ENCODE measurements at regions not wholly inside any gene's neighbourhood (a gene's known extent, or its start where the extent isn't known, plus 50 kb on each side); places are given as distances from the start of the nearest gene placed in this dataset.

DNA sequence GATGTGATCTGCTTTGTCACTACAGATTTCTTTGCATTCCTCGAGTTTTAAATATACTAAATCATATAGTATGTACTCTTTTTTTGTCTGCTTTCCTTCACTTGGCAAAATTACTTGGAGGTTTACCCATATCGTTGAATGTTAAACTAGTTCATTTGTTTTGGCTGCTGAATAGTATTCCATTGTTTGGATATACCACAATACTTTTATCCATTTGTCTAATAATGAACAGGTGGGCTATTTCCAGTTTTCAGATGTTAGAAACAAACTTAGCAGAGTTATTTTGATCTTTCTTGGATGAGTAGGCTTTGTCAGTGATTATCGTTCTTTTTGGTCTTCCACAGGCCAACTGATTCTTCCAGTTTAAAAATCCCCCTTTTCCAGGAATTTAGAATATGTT, 154.0 kb upstream of the TGFBR2 start:
- TF ChIP-seq, protein P1, sequence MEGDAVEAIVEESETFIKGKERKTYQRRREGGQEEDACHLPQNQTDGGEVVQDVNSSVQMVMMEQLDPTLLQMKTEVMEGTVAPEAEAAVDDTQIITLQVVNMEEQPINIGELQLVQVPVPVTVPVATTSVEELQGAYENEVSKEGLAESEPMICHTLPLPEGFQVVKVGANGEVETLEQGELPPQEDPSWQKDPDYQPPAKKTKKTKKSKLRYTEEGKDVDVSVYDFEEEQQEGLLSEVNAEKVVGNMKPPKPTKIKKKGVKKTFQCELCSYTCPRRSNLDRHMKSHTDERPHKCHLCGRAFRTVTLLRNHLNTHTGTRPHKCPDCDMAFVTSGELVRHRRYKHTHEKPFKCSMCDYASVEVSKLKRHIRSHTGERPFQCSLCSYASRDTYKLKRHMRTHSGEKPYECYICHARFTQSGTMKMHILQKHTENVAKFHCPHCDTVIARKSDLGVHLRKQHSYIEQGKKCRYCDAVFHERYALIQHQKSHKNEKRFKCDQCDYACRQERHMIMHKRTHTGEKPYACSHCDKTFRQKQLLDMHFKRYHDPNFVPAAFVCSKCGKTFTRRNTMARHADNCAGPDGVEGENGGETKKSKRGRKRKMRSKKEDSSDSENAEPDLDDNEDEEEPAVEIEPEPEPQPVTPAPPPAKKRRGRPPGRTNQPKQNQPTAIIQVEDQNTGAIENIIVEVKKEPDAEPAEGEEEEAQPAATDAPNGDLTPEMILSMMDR (conservative IDR thresholded peaks at IDR 0.05), result no peak
- TF ChIP-seq ZFX (IDR thresholded peaks at IDR 0.05), result no peak
